H9 (cell line): ENCODE measurements at regions not wholly inside any gene's neighbourhood (a gene's known extent, or its start where the extent isn't known, plus 50 kb on each side); places are given as distances from the start of the nearest gene placed in this dataset.

Experiments
- DNase-seq: peaks from one replicate; pipeline ENCODE4 v3.0.0-alpha.2; 2017
- H2AFZ ChIP-seq: one replicate; pipeline ENCODE4 v1.6.1; 2013; ENCODE audit warnings: mild to moderate bottlenecking, low read length, control low read depth, moderate library complexity
- H2AK5ac ChIP-seq: 2 replicates; pipeline ENCODE4 v1.6.1; 2013; ENCODE audit warnings: low read length, control low read depth, mixed read lengths; ENCODE audit not compliant: insufficient read length
- H2BK120ac ChIP-seq: one replicate; pipeline ENCODE4 v1.6.1; 2013; ENCODE audit warnings: low read depth, mild to moderate bottlenecking, low read length, control low read depth, inconsistent platforms; ENCODE audit not compliant: poor library complexity, severe bottlenecking
- H2BK12ac ChIP-seq: 2 replicates; pipeline ENCODE4 v1.6.1; 2013; ENCODE audit warnings: low read length, control low read depth, mixed read lengths, low read depth; ENCODE audit not compliant: insufficient read length
- H2BK15ac ChIP-seq: 2 replicates; pipeline ENCODE4 v1.6.1; 2013; ENCODE audit warnings: low read depth, low read length, control low read depth
- H2BK20ac ChIP-seq: one replicate; pipeline ENCODE4 v1.6.1; 2013; ENCODE audit warnings: low read depth, mild to moderate bottlenecking, low read length, control low read depth, inconsistent platforms; ENCODE audit not compliant: poor library complexity, severe bottlenecking
- H2BK5ac ChIP-seq: 2 replicates; pipeline ENCODE4 v1.6.1; 2013; ENCODE audit warnings: low read length, control low read depth, mixed read lengths; ENCODE audit not compliant: insufficient read length
- H3K14ac ChIP-seq: 2 replicates; pipeline ENCODE4 v1.6.1; 2013; ENCODE audit warnings: low read length, control low read depth; ENCODE audit not compliant: insufficient read depth
- H3K18ac ChIP-seq: 2 replicates; pipeline ENCODE4 v1.6.1; 2013; ENCODE audit warnings: low read depth, mild to moderate bottlenecking, mixed read lengths, low read length, control low read depth; ENCODE audit not compliant: insufficient read length
- H3K23ac ChIP-seq: 2 replicates; pipeline ENCODE4 v1.6.1; 2013; ENCODE audit warnings: low read length, control low read depth, mixed read lengths, low read depth; ENCODE audit not compliant: insufficient read length
- H3K23me2 ChIP-seq: 2 replicates; pipeline ENCODE4 v1.6.1; 2013; ENCODE audit warnings: low read depth, mild to moderate bottlenecking, mixed read lengths, low read length, control low read depth; ENCODE audit not compliant: insufficient read length, poor library complexity, severe bottlenecking
- H3K27ac ChIP-seq: 2 replicates; pipeline ENCODE4 v1.5.1; 2013; ENCODE audit warnings: low read length, control low read depth, mixed read lengths, low read depth; ENCODE audit not compliant: insufficient read length
- H3K27me3 ChIP-seq: 2 replicates; pipeline ENCODE4 v1.6.1; 2013; ENCODE audit warnings: low read length, control low read depth, inconsistent platforms; ENCODE audit not compliant: insufficient read depth
- H3K4ac ChIP-seq: 2 replicates; pipeline ENCODE4 v1.6.1; 2013; ENCODE audit warnings: low read depth, mild to moderate bottlenecking, control low read depth, inconsistent platforms, low read length, moderate library complexity
- H3K4me1 ChIP-seq: 2 replicates; pipeline ENCODE4 v1.6.1; 2013; ENCODE audit warnings: low read length, control low read depth, inconsistent platforms; ENCODE audit not compliant: insufficient read depth
- H3K4me2 ChIP-seq: 2 replicates; pipeline ENCODE4 v1.6.1; 2013; ENCODE audit warnings: low read length, control low read depth, mixed read lengths; ENCODE audit not compliant: insufficient read length, insufficient read depth
- H3K56ac ChIP-seq: 2 replicates; pipeline ENCODE4 v1.6.1; 2013; ENCODE audit warnings: low read depth, mild to moderate bottlenecking, mixed read lengths, low read length, control low read depth; ENCODE audit not compliant: insufficient read length
- H3K79me1 ChIP-seq: 2 replicates; pipeline ENCODE4 v1.6.1; 2013; ENCODE audit warnings: low read depth, mild to moderate bottlenecking, moderate library complexity, low read length, control low read depth, inconsistent platforms; ENCODE audit not compliant: insufficient read depth, poor library complexity, severe bottlenecking
- H3K79me2 ChIP-seq: 2 replicates; pipeline ENCODE4 v1.6.1; 2013; ENCODE audit warnings: low read length, control low read depth, inconsistent platforms; ENCODE audit not compliant: insufficient read depth
- H3K9ac ChIP-seq: 2 replicates; pipeline ENCODE4 v1.6.1; 2013; ENCODE audit warnings: low read length, control low read depth, mixed read lengths; ENCODE audit not compliant: insufficient read length; ENCODE audit errors: extremely low read depth
- H3K9me3 ChIP-seq: one replicate; pipeline ENCODE4 v1.6.1; 2013; ENCODE audit warnings: low read depth, low read length, inconsistent platforms; ENCODE audit not compliant: control insufficient read depth
- H3T11ph ChIP-seq: one replicate; pipeline ENCODE4 v1.6.1; 2013; ENCODE audit warnings: mild to moderate bottlenecking, low read length, control low read depth, inconsistent platforms
- H4K20me1 ChIP-seq: one replicate; pipeline ENCODE4 v1.6.1; 2013; ENCODE audit not compliant: control insufficient read depth, insufficient read length, insufficient read depth
- H4K5ac ChIP-seq: 2 replicates; pipeline ENCODE4 v1.6.1; 2013; ENCODE audit warnings: low read depth, mild to moderate bottlenecking, mixed read lengths, low read length, control low read depth; ENCODE audit not compliant: insufficient read length
- H4K8ac ChIP-seq: replicated peaks from 2 replicates; pipeline ENCODE4 v1.6.1; 2013; ENCODE audit warnings: low read length, control low read depth, mixed read lengths, low read depth; ENCODE audit not compliant: insufficient read length
- H4K91ac ChIP-seq: 2 replicates; pipeline ENCODE4 v1.6.1; 2013; ENCODE audit warnings: low read depth, mild to moderate bottlenecking, moderate library complexity, mixed read lengths, low read length, control low read depth; ENCODE audit not compliant: insufficient read length
- H3K27ac Mint-ChIP-seq, 3 experiments: 2 replicates in 2 of 3; 3 replicates in 1 of 3; pipeline ENCODE4 v1.8.0; 2020 to 2021; ENCODE audit warnings: mixed read lengths in 3 of 3, mild to moderate bottlenecking in 1 of 3, moderate library complexity in 1 of 3
- H3K27me3 Mint-ChIP-seq: 2 replicates; pipeline ENCODE4 v1.8.0; 2021; ENCODE audit warnings: low read depth, mild to moderate bottlenecking, moderate library complexity, mixed read lengths
- H3K36me3 Mint-ChIP-seq, 3 experiments: 2 replicates in 2 of 3; 3 replicates in 1 of 3; pipeline ENCODE4 v1.8.0; 2020 to 2021; ENCODE audit warnings: low read depth in 3 of 3, mixed read lengths in 3 of 3; ENCODE audit not compliant: insufficient read depth in 1 of 3
- H3K4me1 Mint-ChIP-seq, 2 experiments: 2 replicates each; pipeline ENCODE4 v1.8.0; 2020; ENCODE audit warnings: mixed read lengths in 2 of 2
- H3K4me3 Mint-ChIP-seq, 2 experiments: 2 replicates in 1 of 2; 3 replicates in 1 of 2; pipeline ENCODE4 v1.8.0; 2020 to 2021; ENCODE audit warnings: mild to moderate bottlenecking in 2 of 2, mixed read lengths in 2 of 2, moderate library complexity in 1 of 2
- H3K9me3 Mint-ChIP-seq, 2 experiments: 2 replicates in 1 of 2; 3 replicates in 1 of 2; pipeline ENCODE4 v1.8.0; 2020; ENCODE audit warnings: mild to moderate bottlenecking in 2 of 2, mixed read lengths in 2 of 2, moderate library complexity in 1 of 2
- CTCF ChIP-seq: fragments of 200-600 bp; sonication (generic); conservative IDR thresholded peaks from 3 replicates; pipeline ENCODE4 v1.8.0; 2021; ENCODE audit warnings: antibody characterized with exemption, mild to moderate bottlenecking
- WGBS: extraction: QIAGEN DNeasy Blood & Tissue Kit; methylation state at CpG from one replicate; pipeline ENCODE4 v1.1.7; 2013; ENCODE audit warnings: missing lambda C conversion rate, low lambda C conversion rate, mixed read lengths; ENCODE audit not compliant: insufficient read length; ENCODE audit errors: extremely low coverage; 5-methylcytosine and 5-hydroxymethylcytosine counted together

DNA sequence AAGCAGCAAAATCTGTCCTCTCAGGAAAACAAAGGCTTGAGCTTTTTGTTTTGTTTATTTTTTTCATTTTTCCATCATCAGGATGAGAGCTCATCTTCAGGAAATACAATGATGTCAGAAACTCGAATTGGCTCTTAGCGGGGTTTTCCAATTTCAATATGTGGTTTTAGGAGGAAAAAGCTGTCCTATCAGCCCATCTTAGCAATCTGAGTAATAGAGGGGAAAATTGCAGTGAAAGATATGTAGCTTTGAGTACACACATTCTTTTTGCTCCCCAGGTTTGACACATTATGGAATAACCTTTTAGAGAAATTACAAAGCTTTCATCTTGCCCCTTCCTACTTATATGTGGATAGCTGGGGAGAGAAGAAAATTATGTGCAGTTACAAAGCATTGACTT is 113.6 kb upstream of the MYO3A start:
- no peaks in the 10 kb centered on the region for H3K79me1 ChIP-seq
- no peaks in the 10 kb centered on the region for H3K79me2 ChIP-seq
- TF ChIP-seq CTCF: no peak
- H2BK12ac ChIP-seq: no peak overlapping the region
- no peak overlapping the region for H3K9ac ChIP-seq
- H3K56ac ChIP-seq: no peak overlapping the region
- WGBS: no CpG with 5 or more reads among the region's 2 CpGs
- H4K8ac ChIP-seq: no peak overlapping the region
- H2BK20ac ChIP-seq: no peak overlapping the region
- H2BK120ac ChIP-seq: no peak overlapping the region
- Mint-ChIP-seq H3K4me3 (no peak overlapping the region), H3K9me3 (no peaks in the 10 kb centered on the region), H3K27ac (no peak overlapping the region), H3K4me1 (peaks cover 42 to 44% of the 10 kb centered on the region in 2 experiments), H3K36me3 (no peaks in the 10 kb centered on the region), H3K27me3 (no peaks in the 10 kb centered on the region)
- no peak overlapping the region for H4K5ac ChIP-seq
- H3K4me1 ChIP-seq: no peaks in the 10 kb centered on the region; the same call in 1 of the 2 replicates
- H3K27me3 ChIP-seq: no peaks in the 10 kb centered on the region
- H2AK5ac ChIP-seq: no peak overlapping the region
- H3K9me3 ChIP-seq: no peaks in the 10 kb centered on the region
- H3K14ac ChIP-seq: no peak overlapping the region
- no peak overlapping the region for H2AFZ ChIP-seq
- no peak overlapping the region for H3K4me2 ChIP-seq
- H4K20me1 ChIP-seq: no peaks in the 10 kb centered on the region
- no peak overlapping the region for H2BK15ac ChIP-seq
- no peak overlapping the region for H2BK5ac ChIP-seq
- H3K23me2 ChIP-seq: no peaks in the 10 kb centered on the region
- H3T11ph ChIP-seq: no peak overlapping the region
- H4K91ac ChIP-seq: no peak overlapping the region
- no peak for DNase-seq
- H3K18ac ChIP-seq: no peak overlapping the region
- no peak overlapping the region for H3K27ac ChIP-seq
- H3K4ac ChIP-seq: no peak overlapping the region
- H3K23ac ChIP-seq: no peak overlapping the region
